ENCODE measurements at regions not wholly inside any gene's neighbourhood (a gene's known extent, or its start where the extent isn't known, plus 50 kb on each side); places are given as distances from the start of the nearest gene placed in this dataset.

DNA sequence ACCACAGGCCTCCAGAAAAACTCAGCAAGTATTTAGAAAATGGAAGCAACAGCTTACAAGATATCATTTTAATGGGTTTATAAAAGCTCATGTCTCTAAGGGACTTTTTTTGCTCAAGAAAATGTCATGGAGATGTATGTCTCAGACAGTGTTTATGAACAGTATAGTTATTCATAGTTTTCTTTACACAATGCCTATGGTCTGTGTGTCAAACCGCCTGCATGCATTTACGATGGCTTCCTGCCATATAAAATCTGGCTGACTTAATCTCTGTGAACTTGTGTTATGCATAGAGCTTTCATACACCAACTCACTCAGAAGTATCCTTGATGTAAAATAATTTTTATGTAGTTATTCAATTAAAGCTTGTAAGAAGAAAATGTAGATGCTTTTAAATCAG, 1314.2 kb upstream of the LRRTM3 start:
- peaks cover 42% of the 10 kb centered on the region for H3K9me3 ChIP-seq (ENCODE audit: low read length)

DNA sequence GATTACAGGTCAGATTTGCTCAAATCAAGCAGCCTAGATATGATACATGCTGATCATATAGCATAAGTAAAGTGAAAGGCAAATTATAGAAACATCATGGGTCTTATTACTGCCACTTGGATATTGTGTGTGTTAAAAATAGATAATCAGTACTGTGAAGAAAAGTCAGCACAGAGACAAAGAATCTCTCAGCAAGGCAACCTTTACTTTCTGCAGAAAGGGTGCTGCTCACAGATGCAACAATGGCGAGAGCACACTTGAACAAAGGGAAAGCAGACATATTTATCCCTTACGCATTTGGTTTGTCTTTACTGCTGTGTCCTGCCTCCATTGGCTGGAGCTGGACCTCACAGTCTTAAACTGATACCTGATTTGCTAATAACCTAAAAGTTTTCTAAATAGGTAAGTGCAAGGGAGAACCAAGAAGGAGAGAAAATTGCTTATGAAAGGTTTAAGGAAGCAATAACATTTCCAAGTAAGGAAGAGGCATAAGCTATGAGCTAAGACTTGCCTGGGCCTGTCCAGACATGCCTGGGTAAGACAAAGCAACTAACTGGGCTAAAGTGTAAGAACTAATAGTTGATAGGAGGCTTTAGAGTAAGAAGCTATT, 1310.8 kb upstream of the LRRTM3 start:
- no TSS peak for BruUV-seq (replicated peaks)
- 43% methylated on average over 2 of the region's 2 CpGs for WGBS (ENCODE audit: low lambda C conversion rate)
- TF ChIP-seq ZFY (CRISPR knock-in tag; IDR thresholded peaks at IDR 0.05) (no peak), ZNF547 (CRISPR knock-in tag; IDR thresholded peaks at IDR 0.05) (no peak), ZNF562 (CRISPR knock-in tag; IDR thresholded peaks at IDR 0.05; ENCODE audit: borderline replicate concordance) (peak; percentile 63; the same call in 1 of the 2 replicates)
- no peak overlapping the region for H3K9ac ChIP-seq (ENCODE audit: insufficient read depth, low read depth, low read length)
- H3K79me2 ChIP-seq (ENCODE audit: insufficient read depth, low read length) = no peaks in the 10 kb centered on the region
- intact Hi-C loops (cut with micrococcal nuclease; ENCODE audit: unreplicated experiment) (no loop called here), in situ Hi-C loops (cut with HindIII; ENCODE audit: extremely low pct_ligation_motif_present, low pct_unique_long_range_greater_than_20kb) (no loop called here)
- no peak overlapping the region for H3K27ac ChIP-seq (ENCODE audit: extremely low read length, insufficient read depth, low read length)
- no peak for ATAC-seq
- no peak overlapping the region for H3K4me2 ChIP-seq (ENCODE audit: low read depth, low read length)
- H4K20me1 ChIP-seq (ENCODE audit: insufficient read depth, low read length) = no peaks in the 10 kb centered on the region
- no peaks in the 10 kb centered on the region for H3K4me1 ChIP-seq (ENCODE audit: insufficient read depth, low read length)
- no peaks in the 10 kb centered on the region for H3K36me3 ChIP-seq (replicated peaks in 1 of 2; ENCODE audit: control insufficient read depth in 1 of 2, insufficient read depth in 2 of 2, low read length in 2 of 2)
- peaks cover 34% of the 10 kb centered on the region for H3K9me3 ChIP-seq (ENCODE audit: low read length)
- H3K4me3 ChIP-seq (replicated peaks in 1 of 3; ENCODE audit: insufficient read depth in 1 of 3, low read depth in 2 of 3, low read length in 3 of 3) = no peak overlapping the region
- CTCF ChIA-PET (ENCODE audit: low intra/inter-chr PET ratio, low total read pairs) = no interaction called here
- H2AFZ ChIP-seq (ENCODE audit: low read length) = no peak overlapping the region
- DNase-seq (ENCODE audit: low spot score) = no peak
- POLR2A ChIA-PET = no interaction called here
- no peak for FAIRE-seq
- no peaks in the 10 kb centered on the region for H3K27me3 ChIP-seq (ENCODE audit: control insufficient read depth in 1 of 2, insufficient read depth in 2 of 2, low read length in 2 of 2)

More for the DNA sequence above, 1314.2 kb upstream of the LRRTM3 start:
- FAIRE-seq (no peak), DNase-seq (ENCODE audit: low spot score) (no peak), ATAC-seq (no peak)
- no peaks in the 10 kb centered on the region for H3K4me1 ChIP-seq (ENCODE audit: insufficient read depth, low read length)
- in situ Hi-C loops (cut with HindIII; ENCODE audit: extremely low pct_ligation_motif_present, low pct_unique_long_range_greater_than_20kb) (no loop called here), intact Hi-C loops (cut with micrococcal nuclease; ENCODE audit: unreplicated experiment) (no loop called here)
- no peak for TF ChIP-seq MED13 (CRISPR knock-in tag; IDR thresholded peaks at IDR 0.05)
- TF ChIP-seq ZNF557 (CRISPR knock-in tag; IDR thresholded peaks at IDR 0.05) = no peak
- TF ChIP-seq ZNF124 (CRISPR knock-in tag; IDR thresholded peaks at IDR 0.05) = no peak
- TF ChIP-seq, protein P1, sequence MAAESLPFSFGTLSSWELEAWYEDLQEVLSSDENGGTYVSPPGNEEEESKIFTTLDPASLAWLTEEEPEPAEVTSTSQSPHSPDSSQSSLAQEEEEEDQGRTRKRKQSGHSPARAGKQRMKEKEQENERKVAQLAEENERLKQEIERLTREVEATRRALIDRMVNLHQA (CRISPR knock-in tag; IDR thresholded peaks at IDR 0.05) = no peak
- TF ChIP-seq, protein P2, sequence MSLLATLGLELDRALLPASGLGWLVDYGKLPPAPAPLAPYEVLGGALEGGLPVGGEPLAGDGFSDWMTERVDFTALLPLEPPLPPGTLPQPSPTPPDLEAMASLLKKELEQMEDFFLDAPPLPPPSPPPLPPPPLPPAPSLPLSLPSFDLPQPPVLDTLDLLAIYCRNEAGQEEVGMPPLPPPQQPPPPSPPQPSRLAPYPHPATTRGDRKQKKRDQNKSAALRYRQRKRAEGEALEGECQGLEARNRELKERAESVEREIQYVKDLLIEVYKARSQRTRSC (CRISPR knock-in tag; IDR thresholded peaks at IDR 0.05; ENCODE audit: low read depth) = no peak
- TF ChIP-seq, protein P3, sequence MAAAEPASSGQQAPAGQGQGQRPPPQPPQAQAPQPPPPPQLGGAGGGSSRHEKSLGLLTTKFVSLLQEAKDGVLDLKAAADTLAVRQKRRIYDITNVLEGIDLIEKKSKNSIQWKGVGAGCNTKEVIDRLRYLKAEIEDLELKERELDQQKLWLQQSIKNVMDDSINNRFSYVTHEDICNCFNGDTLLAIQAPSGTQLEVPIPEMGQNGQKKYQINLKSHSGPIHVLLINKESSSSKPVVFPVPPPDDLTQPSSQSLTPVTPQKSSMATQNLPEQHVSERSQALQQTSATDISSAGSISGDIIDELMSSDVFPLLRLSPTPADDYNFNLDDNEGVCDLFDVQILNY (CRISPR knock-in tag; conservative IDR thresholded peaks at IDR 0.05) = no peak
- TF ChIP-seq, protein P4, sequence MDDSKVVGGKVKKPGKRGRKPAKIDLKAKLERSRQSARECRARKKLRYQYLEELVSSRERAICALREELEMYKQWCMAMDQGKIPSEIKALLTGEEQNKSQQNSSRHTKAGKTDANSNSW (CRISPR knock-in tag; IDR thresholded peaks at IDR 0.05; ENCODE audit: borderline replicate concordance) = no peak
- TF ChIP-seq HNRNPUL1 (IDR thresholded peaks at IDR 0.05; ENCODE audit: low read depth, low read length) = no peak
- POLR2A ChIA-PET = no interaction called here
- H2AFZ ChIP-seq (ENCODE audit: low read length) = no peak overlapping the region
- CTCF ChIA-PET (ENCODE audit: low intra/inter-chr PET ratio, low total read pairs) = no interaction called here
- no peaks in the 10 kb centered on the region for H3K27me3 ChIP-seq (ENCODE audit: control insufficient read depth in 1 of 2, insufficient read depth in 2 of 2, low read length in 2 of 2)
- no peaks in the 10 kb centered on the region for H3K36me3 ChIP-seq (replicated peaks in 1 of 2; ENCODE audit: control insufficient read depth in 1 of 2, insufficient read depth in 2 of 2, low read length in 2 of 2)
- BruUV-seq (replicated peaks) = no TSS peak
- no peaks in the 10 kb centered on the region for H3K79me2 ChIP-seq (ENCODE audit: insufficient read depth, low read length)
- H3K4me2 ChIP-seq (ENCODE audit: low read depth, low read length) = no peak overlapping the region
- no peak overlapping the region for H3K27ac ChIP-seq (ENCODE audit: extremely low read length, insufficient read depth, low read length)
- H3K4me3 ChIP-seq (replicated peaks in 1 of 3; ENCODE audit: insufficient read depth in 1 of 3, low read depth in 2 of 3, low read length in 3 of 3) = no peak overlapping the region
- WGBS (ENCODE audit: low lambda C conversion rate) = 64% methylated on average over 2 of the region's 2 CpGs
- no peak overlapping the region for H3K9ac ChIP-seq (ENCODE audit: insufficient read depth, low read depth, low read length)
- no peaks in the 10 kb centered on the region for H4K20me1 ChIP-seq (ENCODE audit: insufficient read depth, low read length)

Measured in HepG2 (cell line).